Left lung (tissue), 4 donors: ENCODE measurements at regions not wholly inside any gene's neighbourhood (a gene's known extent, or its start where the extent isn't known, plus 50 kb on each side); places are given as distances from the start of the nearest gene placed in this dataset.
A peak's percentile ranks its signal among the peaks of the same experiment; 100 is the strongest.

Experiments used
- ATAC-seq: fragments of 200-7000 bp; cut with Tn5 transposase; one replicate; pipeline ENCODE4 v1.9.1; 2020; ENCODE audit warnings: moderate library complexity
- DNase-seq, 4 donors: peaks; one replicate each; pipeline ENCODE4 v3.0.0-alpha.2; 2013 to 2020
- H3K27ac ChIP-seq, 2 donors: fragments of 200-600 bp; sonication (generic) in 1 of 2; one replicate each; pipeline versions ENCODE4 v1.5.0 to v1.8.0; 2020 to 2021
- H3K27me3 ChIP-seq, 2 donors: fragments of 200-600 bp; sonication (generic) in 1 of 2; one replicate each; pipeline versions ENCODE4 v1.5.0 to v1.8.0; 2020 to 2021
- H3K36me3 ChIP-seq, 2 donors: fragments of 200-600 bp; sonication (generic) in 1 of 2; one replicate each; pipeline versions ENCODE4 v1.5.0 to v1.8.0; 2020 to 2021
- H3K4me1 ChIP-seq, 2 donors: fragments of 200-600 bp; one replicate each; pipeline ENCODE4 v1.8.0; 2021
- H3K4me3 ChIP-seq, 2 donors: fragments of 200-600 bp; sonication (generic) in 1 of 2; one replicate each; pipeline versions ENCODE4 v1.5.0 to v1.8.0; 2020 to 2021; ENCODE audit warnings: mild to moderate bottlenecking in 1 of 2
- H3K9me3 ChIP-seq, 2 donors: fragments of 200-600 bp; sonication (generic) in 1 of 2; one replicate each; pipeline versions ENCODE4 v1.5.0 to v1.8.0; 2020 to 2021
- intact Hi-C, 2 donors: fragments of 100-400 bp; cut with DNase I; formaldehyde crosslinking; loops; one replicate each; pipeline versions ENCODE4 v1.11.2 to v1.14.2; 2022
- TF ChIP-seq, protein P1 (sequence below), 2 donors: fragments of 200-600 bp; sonication (generic) in 1 of 2; IDR thresholded peaks; one replicate each; pipeline versions ENCODE4 v1.5.0 to v1.8.0; 2021; ENCODE audit warnings: antibody characterized with exemption in 2 of 2
- donor health status: DM: no; HTN: yes; CAD: no.
- donor health status: DM: no; HTN: no; CAD: no.

DNA sequence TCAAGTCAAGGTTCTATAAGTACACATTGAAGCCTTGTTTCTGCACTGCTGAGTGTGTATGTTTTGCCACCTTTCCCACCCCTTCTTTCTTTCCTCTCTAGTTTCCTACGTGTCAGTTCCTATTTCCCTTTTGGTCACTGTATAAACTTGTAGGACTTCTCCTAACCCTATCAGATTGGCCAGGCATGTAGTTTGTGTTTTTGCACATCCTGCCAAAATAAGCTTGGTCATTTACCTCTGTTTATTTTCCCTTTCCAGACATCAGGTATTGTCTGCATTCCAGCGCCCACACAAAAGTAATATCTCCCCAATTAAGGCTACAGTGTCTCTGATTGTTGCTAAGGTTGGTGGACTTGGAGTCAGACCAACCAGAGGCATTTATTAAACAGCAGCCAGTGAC lies 252.9 kb upstream of the MPDZ start:
- Histone ChIP-seq H3K27me3 (no peaks in the 10 kb centered on the region), H3K36me3 (no peaks in the 10 kb centered on the region), H3K9me3 (peaks cover 0 to 13% of the 10 kb centered on the region in 2 donors), H3K27ac (no peak overlapping the region), H3K4me3 (no peak overlapping the region), H3K4me1 (no peaks in the 10 kb centered on the region)
- ATAC-seq: no peak
- intact Hi-C loops: no loop called here
- TF ChIP-seq, protein P1, sequence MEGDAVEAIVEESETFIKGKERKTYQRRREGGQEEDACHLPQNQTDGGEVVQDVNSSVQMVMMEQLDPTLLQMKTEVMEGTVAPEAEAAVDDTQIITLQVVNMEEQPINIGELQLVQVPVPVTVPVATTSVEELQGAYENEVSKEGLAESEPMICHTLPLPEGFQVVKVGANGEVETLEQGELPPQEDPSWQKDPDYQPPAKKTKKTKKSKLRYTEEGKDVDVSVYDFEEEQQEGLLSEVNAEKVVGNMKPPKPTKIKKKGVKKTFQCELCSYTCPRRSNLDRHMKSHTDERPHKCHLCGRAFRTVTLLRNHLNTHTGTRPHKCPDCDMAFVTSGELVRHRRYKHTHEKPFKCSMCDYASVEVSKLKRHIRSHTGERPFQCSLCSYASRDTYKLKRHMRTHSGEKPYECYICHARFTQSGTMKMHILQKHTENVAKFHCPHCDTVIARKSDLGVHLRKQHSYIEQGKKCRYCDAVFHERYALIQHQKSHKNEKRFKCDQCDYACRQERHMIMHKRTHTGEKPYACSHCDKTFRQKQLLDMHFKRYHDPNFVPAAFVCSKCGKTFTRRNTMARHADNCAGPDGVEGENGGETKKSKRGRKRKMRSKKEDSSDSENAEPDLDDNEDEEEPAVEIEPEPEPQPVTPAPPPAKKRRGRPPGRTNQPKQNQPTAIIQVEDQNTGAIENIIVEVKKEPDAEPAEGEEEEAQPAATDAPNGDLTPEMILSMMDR (IDR thresholded peaks at IDR 0.05): no peak
- no peak for DNase-seq

DNA sequence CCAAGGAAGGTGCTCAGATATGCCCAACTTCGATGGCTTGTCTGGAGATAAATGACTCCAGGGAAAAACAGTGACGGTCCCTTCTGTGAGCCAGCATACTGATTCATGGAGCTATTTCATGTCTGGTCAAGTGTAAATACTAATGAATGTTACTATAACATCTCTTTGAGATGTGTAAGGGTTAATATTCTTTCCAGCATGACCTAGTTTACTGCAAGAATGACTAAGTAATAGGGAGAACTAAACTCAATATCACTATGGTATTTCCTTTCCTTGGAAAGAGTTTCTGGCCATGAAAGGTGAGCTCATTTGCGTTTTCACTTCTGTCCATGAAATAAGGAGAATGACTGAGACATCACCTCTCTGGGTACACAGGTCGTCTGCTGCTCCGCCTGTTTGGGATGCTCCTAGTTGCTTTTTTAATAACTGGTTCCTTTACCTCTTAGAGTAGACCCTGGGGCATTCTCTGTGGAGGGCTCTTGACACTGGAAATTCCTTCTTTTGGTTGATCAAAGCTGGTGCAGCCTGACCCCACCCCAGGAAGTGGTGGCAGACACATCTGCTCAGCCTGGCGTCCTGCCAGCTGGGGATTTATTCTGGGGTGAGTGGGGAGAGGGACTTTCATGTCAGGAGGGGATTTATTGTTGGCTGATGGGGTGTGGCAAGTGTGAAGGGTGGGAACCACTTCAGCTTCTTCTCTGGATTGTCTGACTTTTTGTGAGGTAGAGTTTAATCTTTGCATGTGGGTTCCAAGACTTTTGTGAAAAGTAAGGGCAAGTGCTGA lies 250.0 kb upstream of the MPDZ start:
- DNase-seq (no peak), ATAC-seq (no peak)
- Histone ChIP-seq H3K36me3 (no peaks in the 10 kb centered on the region), H3K4me3 (no peak overlapping the region), H3K4me1 (no peaks in the 10 kb centered on the region), H3K9me3 (peaks cover 0 to 10% of the 10 kb centered on the region in 2 donors), H3K27ac (no peak overlapping the region), H3K27me3 (no peaks in the 10 kb centered on the region)
- TF ChIP-seq, protein P1 (IDR thresholded peaks at IDR 0.05): no peak
- intact Hi-C loops: no loop called here

DNA sequence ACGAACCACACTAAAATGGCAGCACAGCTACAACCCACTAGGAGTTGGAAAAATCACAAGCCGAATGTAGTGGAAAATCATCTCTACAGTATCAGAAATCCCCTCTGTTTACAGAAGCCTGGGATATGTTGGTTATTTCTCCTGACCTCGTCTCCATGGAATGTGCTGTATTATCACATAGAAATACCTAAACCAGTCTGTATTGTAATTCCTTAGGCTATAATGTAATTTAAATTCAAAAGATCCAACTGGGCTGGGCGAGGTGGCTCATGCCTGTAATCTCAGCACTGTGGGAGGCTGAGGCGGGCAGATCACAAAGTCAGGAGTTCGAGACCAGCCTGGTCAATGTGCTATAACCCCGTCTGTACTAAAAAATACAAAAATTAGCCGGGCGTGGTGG lies 244.8 kb upstream of the MPDZ start:
- TF ChIP-seq, protein P1 (IDR thresholded peaks at IDR 0.05): no peak
- Histone ChIP-seq H3K4me1 (no peaks in the 10 kb centered on the region), H3K4me3 (no peak overlapping the region), H3K27me3 (no peaks in the 10 kb centered on the region), H3K27ac (no peak overlapping the region), H3K9me3 (no peaks in the 10 kb centered on the region), H3K36me3 (no peaks in the 10 kb centered on the region)
- no peak for ATAC-seq
- intact Hi-C loops: no loop called here
- DNase-seq: no peak

DNA sequence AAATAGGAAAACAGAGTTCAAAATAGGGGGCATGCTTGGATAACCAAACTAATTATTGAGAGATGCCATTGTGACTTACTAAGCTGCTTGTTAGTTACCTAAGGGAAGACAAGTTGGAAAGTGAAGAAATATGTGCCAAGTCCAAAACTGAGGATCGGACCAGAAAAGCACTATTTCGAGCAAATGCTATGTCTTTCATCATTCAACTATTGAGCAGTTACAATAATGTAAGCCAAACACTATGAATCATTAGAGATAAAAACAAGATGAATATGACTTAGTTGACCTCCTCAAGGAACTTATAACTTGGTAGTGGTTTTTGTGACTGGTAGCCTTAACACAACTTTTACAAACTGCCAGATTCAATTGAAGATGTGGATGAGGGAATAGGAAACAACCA lies 240.6 kb upstream of the MPDZ start:
- TF ChIP-seq, protein P1 (IDR thresholded peaks at IDR 0.05): no peak
- no peaks in the 10 kb centered on the region for H3K36me3 ChIP-seq
- H3K4me3 ChIP-seq: no peak overlapping the region
- H3K27me3 ChIP-seq: no peaks in the 10 kb centered on the region
- no peaks in the 10 kb centered on the region for H3K4me1 ChIP-seq
- H3K27ac ChIP-seq: no peak overlapping the region
- intact Hi-C loops: no loop called here
- ATAC-seq (no peak), DNase-seq (no peak)
- no peaks in the 10 kb centered on the region for H3K9me3 ChIP-seq

DNA sequence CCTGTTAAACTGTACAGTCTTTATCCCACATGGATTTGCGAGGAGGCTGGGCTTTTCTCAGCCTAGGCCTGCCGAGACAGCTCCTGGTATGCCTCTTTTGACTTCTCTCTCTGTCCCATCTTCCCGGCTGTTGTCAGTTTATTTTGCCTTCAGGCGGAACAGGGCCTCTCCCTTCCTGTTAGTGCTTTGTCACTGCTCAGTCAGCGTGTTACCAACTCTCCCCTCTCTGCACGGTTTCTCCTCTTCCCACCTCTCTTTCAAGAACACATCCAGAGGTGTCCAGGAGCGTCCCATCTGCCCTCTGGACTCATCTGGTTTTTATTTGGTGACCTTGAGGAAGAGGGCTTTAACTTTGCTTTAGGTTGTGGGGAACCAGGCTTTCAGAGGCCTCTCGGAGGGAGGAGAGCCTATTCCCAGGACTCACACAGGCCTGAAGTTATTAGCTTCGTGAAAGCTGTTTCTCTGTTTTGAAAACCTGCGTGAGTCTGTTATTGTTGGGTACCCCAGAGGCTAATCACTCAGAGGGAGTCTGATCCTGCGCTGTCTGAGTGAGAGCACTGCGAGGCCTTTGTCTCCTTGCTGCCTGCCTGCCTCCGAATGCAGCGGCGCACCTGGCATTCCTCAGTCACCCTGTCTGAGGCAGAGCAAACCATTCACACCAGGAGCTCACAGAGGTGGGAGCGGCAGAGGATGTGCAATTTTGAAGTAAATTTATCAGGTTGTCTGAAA lies 234.4 kb upstream of the MPDZ start:
- no peak for DNase-seq
- H3K27me3 ChIP-seq: no peaks in the 10 kb centered on the region
- no peak for ATAC-seq
- H3K4me1 ChIP-seq: no peaks in the 10 kb centered on the region
- intact Hi-C loops: no loop called here
- H3K4me3 ChIP-seq: no peak overlapping the region
- no peaks in the 10 kb centered on the region for H3K36me3 ChIP-seq
- peak overlapping the region in 1 of 2 donors; percentile 38 for H3K27ac ChIP-seq
- H3K9me3 ChIP-seq: no peaks in the 10 kb centered on the region
- TF ChIP-seq, protein P1 (IDR thresholded peaks at IDR 0.05): no peak
